ENCODE measurements at regions not wholly inside any gene's neighbourhood (a gene's known extent, or its start where the extent isn't known, plus 50 kb on each side); places are given as distances from the start of the nearest gene placed in this dataset.

- H3K4me3 ChIP-seq (ENCODE audit: low read depth, low read length), result no peak overlapping the region
- TF ChIP-seq CTCF (IDR thresholded peaks at IDR 0.05; ENCODE audit: insufficient read depth, low read depth, low read length, missing control alignments), result no peak
- no peak for DNase-seq (ENCODE audit: low read depth)
Observed at GRCh38 chr5:143716881-143717280, 95.1 kb upstream of the HMHB1 start.

GRCh38 chr5:143715616-143716015, 96.3 kb upstream of the HMHB1 start:
- no peak for DNase-seq (ENCODE audit: low read depth)
- TF ChIP-seq CTCF (IDR thresholded peaks at IDR 0.05; ENCODE audit: insufficient read depth, low read depth, low read length, missing control alignments), result no peak
- H3K4me3 ChIP-seq (ENCODE audit: low read depth, low read length), result no peak overlapping the region

GRCh38 chr5:143714629-143715028, 97.3 kb upstream of the HMHB1 start:
- no peak for TF ChIP-seq CTCF (IDR thresholded peaks at IDR 0.05; ENCODE audit: insufficient read depth, low read depth, low read length, missing control alignments)
- DNase-seq (ENCODE audit: low read depth), result peak; percentile 51
- no peak overlapping the region for H3K4me3 ChIP-seq (ENCODE audit: low read depth, low read length)

- no peak for DNase-seq (ENCODE audit: low read depth)
- H3K4me3 ChIP-seq (ENCODE audit: low read depth, low read length), result no peak overlapping the region
- TF ChIP-seq CTCF (IDR thresholded peaks at IDR 0.05; ENCODE audit: insufficient read depth, low read depth, low read length, missing control alignments), result no peak
Observed at GRCh38 chr5:143713047-143714003, 98.6 kb upstream of the HMHB1 start.

GRCh38 chr5:143708672-143709071, 103.3 kb upstream of the HMHB1 start:
- DNase-seq (ENCODE audit: low read depth), result peak; percentile 17
- H3K4me3 ChIP-seq (ENCODE audit: low read depth, low read length), result no peak overlapping the region
- no peak for TF ChIP-seq CTCF (IDR thresholded peaks at IDR 0.05; ENCODE audit: insufficient read depth, low read depth, low read length, missing control alignments)

- H3K4me3 ChIP-seq (ENCODE audit: low read depth, low read length), result no peak overlapping the region
- no peak for TF ChIP-seq CTCF (IDR thresholded peaks at IDR 0.05; ENCODE audit: insufficient read depth, low read depth, low read length, missing control alignments)
- no peak for DNase-seq (ENCODE audit: low read depth)
Observed at GRCh38 chr5:143707806-143708205, 104.2 kb upstream of the HMHB1 start.

Measured in GM12865 (cell line).